Uterus (tissue), 2 donors: ENCODE measurements at regions not wholly inside any gene's neighbourhood (a gene's known extent, or its start where the extent isn't known, plus 50 kb on each side); places are given as distances from the start of the nearest gene placed in this dataset.

Source experiments
- POLR2A ChIP-seq, 2 donors: fragments of 450-650 bp; IDR thresholded peaks; one replicate each; pipeline ENCODE4 v1.6.1; 2016; ENCODE audit warnings: antibody characterized with exemption in 2 of 2, mild to moderate bottlenecking in 1 of 2, moderate library complexity in 1 of 2
- TF ChIP-seq, protein P1 (sequence below), 4 experiments: fragments of 200-600 bp in 2 of 4; fragments of 450-650 bp in 2 of 4; sonication (generic) in 2 of 4; IDR thresholded peaks; one replicate each; pipeline ENCODE4 v1.5.1; 2016 to 2019; ENCODE audit warnings: antibody characterized with exemption in 4 of 4, mild to moderate bottlenecking in 2 of 4, moderate library complexity in 1 of 4

- TF ChIP-seq, protein P1, sequence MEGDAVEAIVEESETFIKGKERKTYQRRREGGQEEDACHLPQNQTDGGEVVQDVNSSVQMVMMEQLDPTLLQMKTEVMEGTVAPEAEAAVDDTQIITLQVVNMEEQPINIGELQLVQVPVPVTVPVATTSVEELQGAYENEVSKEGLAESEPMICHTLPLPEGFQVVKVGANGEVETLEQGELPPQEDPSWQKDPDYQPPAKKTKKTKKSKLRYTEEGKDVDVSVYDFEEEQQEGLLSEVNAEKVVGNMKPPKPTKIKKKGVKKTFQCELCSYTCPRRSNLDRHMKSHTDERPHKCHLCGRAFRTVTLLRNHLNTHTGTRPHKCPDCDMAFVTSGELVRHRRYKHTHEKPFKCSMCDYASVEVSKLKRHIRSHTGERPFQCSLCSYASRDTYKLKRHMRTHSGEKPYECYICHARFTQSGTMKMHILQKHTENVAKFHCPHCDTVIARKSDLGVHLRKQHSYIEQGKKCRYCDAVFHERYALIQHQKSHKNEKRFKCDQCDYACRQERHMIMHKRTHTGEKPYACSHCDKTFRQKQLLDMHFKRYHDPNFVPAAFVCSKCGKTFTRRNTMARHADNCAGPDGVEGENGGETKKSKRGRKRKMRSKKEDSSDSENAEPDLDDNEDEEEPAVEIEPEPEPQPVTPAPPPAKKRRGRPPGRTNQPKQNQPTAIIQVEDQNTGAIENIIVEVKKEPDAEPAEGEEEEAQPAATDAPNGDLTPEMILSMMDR (IDR thresholded peaks at IDR 0.05): no peak
- no peak for TF ChIP-seq POLR2A (IDR thresholded peaks at IDR 0.05)
Observed at GRCh38 chr2:139077099-139077737, 297.0 kb upstream of the NXPH2 start.
